ENCODE measurements at regions not wholly inside any gene's neighbourhood (a gene's known extent, or its start where the extent isn't known, plus 50 kb on each side); places are given as distances from the start of the nearest gene placed in this dataset.

GRCh38 chr14:41476526-41476925, 130.2 kb upstream of the LRFN5 start:
- Histone ChIP-seq H3K27ac (ENCODE audit: low read depth in 2 of 2, low read length in 1 of 2) (no peak overlapping the region), H3K9ac (no peak overlapping the region), H3K4me2 (no peak overlapping the region), H3K4me1 (ENCODE audit: control insufficient read depth in 1 of 2, insufficient read depth in 2 of 2, low read depth in 1 of 2, low read length in 1 of 2) (no peaks in the 10 kb centered on the region), H3K27me3 (ENCODE audit: insufficient read depth) (no peaks in the 10 kb centered on the region), H3K9me3 (no peaks in the 10 kb centered on the region), H3F3A (replicated peaks; ENCODE audit: insufficient read depth) (no peaks in the 10 kb centered on the region), H3K4me3 (ENCODE audit: low read depth in 2 of 2, low read length in 1 of 2) (no peak overlapping the region), H2AFZ (ENCODE audit: low read depth) (no peak overlapping the region), H3K9me2 (no peaks in the 10 kb centered on the region), H4K20me1 (ENCODE audit: insufficient read depth) (no peaks in the 10 kb centered on the region), H3K79me2 (ENCODE audit: insufficient read depth) (no peaks in the 10 kb centered on the region), H3K36me3 (replicated peaks in 1 of 2; ENCODE audit: control insufficient read depth in 1 of 2, insufficient read depth in 2 of 2, low read length in 1 of 2) (no peaks in the 10 kb centered on the region)
- TF ChIP-seq SMC3 (IDR thresholded peaks at IDR 0.05; ENCODE audit: low read depth, low read length) (no peak), EZH2phosphoT487 (IDR thresholded peaks at IDR 0.05; ENCODE audit: borderline replicate concordance, low read depth) (no peak), USF1 (IDR thresholded peaks at IDR 0.05; ENCODE audit: borderline replicate concordance, low read depth) (no peak)
- TF ChIP-seq, protein P1, sequence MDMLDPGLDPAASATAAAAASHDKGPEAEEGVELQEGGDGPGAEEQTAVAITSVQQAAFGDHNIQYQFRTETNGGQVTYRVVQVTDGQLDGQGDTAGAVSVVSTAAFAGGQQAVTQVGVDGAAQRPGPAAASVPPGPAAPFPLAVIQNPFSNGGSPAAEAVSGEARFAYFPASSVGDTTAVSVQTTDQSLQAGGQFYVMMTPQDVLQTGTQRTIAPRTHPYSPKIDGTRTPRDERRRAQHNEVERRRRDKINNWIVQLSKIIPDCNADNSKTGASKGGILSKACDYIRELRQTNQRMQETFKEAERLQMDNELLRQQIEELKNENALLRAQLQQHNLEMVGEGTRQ (IDR thresholded peaks at IDR 0.05; ENCODE audit: borderline replicate concordance, low read depth, low read length), result no peak
- DNase-seq, result no peak
- ChIA-PET POLR2A (no interaction called here), CTCF (no interaction called here)
- WGBS (ENCODE audit: low lambda C conversion rate), result 4% methylated on average over 1 of the region's 1 CpG

- Histone ChIP-seq H3K9ac (no peak overlapping the region), H3K4me3 (ENCODE audit: low read depth in 2 of 2, low read length in 1 of 2) (no peak overlapping the region), H3K9me2 (no peaks in the 10 kb centered on the region), H3K27me3 (ENCODE audit: insufficient read depth) (no peaks in the 10 kb centered on the region), H4K20me1 (ENCODE audit: insufficient read depth) (no peaks in the 10 kb centered on the region), H2AFZ (ENCODE audit: low read depth) (no peak overlapping the region), H3K4me2 (no peak overlapping the region), H3K27ac (ENCODE audit: low read depth in 2 of 2, low read length in 1 of 2) (no peak overlapping the region), H3K36me3 (replicated peaks in 1 of 2; ENCODE audit: control insufficient read depth in 1 of 2, insufficient read depth in 2 of 2, low read length in 1 of 2) (no peaks in the 10 kb centered on the region), H3K79me2 (ENCODE audit: insufficient read depth) (no peaks in the 10 kb centered on the region), H3K9me3 (no peaks in the 10 kb centered on the region), H3F3A (replicated peaks; ENCODE audit: insufficient read depth) (no peaks in the 10 kb centered on the region), H3K4me1 (ENCODE audit: control insufficient read depth in 1 of 2, insufficient read depth in 2 of 2, low read depth in 1 of 2, low read length in 1 of 2) (no peaks in the 10 kb centered on the region)
- ChIA-PET CTCF (no interaction called here), POLR2A (no interaction called here)
- TF ChIP-seq, protein P1 (IDR thresholded peaks at IDR 0.05; ENCODE audit: borderline replicate concordance, low read depth, low read length), result no peak
- TF ChIP-seq ZBTB33 (IDR thresholded peaks at IDR 0.05; ENCODE audit: borderline replicate concordance, low read depth) (no peak), FOXJ3 (CRISPR knock-in tag; IDR thresholded peaks at IDR 0.05) (no peak), PBX3 (IDR thresholded peaks at IDR 0.05) (no peak)
- no peak for DNase-seq
Measured at GRCh38 chr14:41461380-41461779, 145.3 kb upstream of the LRFN5 start.
